Activated CD4-positive, alpha-beta T cell treated with anti-CD3 and anti-CD28 coated beads for 36 hours (primary cell): ENCODE measurements at regions not wholly inside any gene's neighbourhood (a gene's known extent, or its start where the extent isn't known, plus 50 kb on each side); places are given as distances from the start of the nearest gene placed in this dataset.

Experiments used
- ATAC-seq: fragments of 200-7000 bp; cut with Tn5 transposase; one replicate; pipeline ENCODE4 v1.10.0; 2021; ENCODE audit warnings: mild to moderate bottlenecking, moderate library complexity
- CTCF ChIA-PET: fragments of 350-600 bp; sonication (Branson Sonifier 250); formaldehyde crosslinking; loops from one replicate; lab custom pipeline; 2021; ENCODE audit warnings: antibody characterized with exemption; lab: Charles Lee
- POLR2A ChIA-PET: fragments of 350-600 bp; sonication (Branson Sonifier 250); formaldehyde crosslinking; loops from one replicate; lab custom pipeline; 2021; ENCODE audit warnings: antibody characterized with exemption, inconsistent platforms; lab: Charles Lee
- DNase-seq: peaks from one replicate; pipeline ENCODE4 v3.0.0-alpha.2; 2020
- H3K27ac Mint-ChIP-seq: one replicate; pipeline ENCODE4 v1.8.0; 2021; ENCODE audit warnings: mixed read lengths
- H3K27me3 Mint-ChIP-seq: one replicate; pipeline ENCODE4 v1.8.0; 2021; ENCODE audit warnings: mixed read lengths
- H3K36me3 Mint-ChIP-seq: one replicate; pipeline ENCODE4 v1.8.0; 2021; ENCODE audit warnings: low read depth, mixed read lengths
- H3K4me1 Mint-ChIP-seq: one replicate; pipeline ENCODE4 v1.8.0; 2021; ENCODE audit warnings: mixed read lengths
- H3K4me3 Mint-ChIP-seq: one replicate; pipeline ENCODE4 v1.8.0; 2021; ENCODE audit warnings: mild to moderate bottlenecking, moderate library complexity, mixed read lengths
- H3K9me3 Mint-ChIP-seq: one replicate; pipeline ENCODE4 v1.8.0; 2021; ENCODE audit warnings: low read depth, mixed read lengths
- intact Hi-C, 2 experiments: fragments of 100-400 bp; cut with DNase I in 1 of 2; cut with micrococcal nuclease in 1 of 2; formaldehyde crosslinking; loops; one replicate each; pipeline versions ENCODE4 v1.14.2 to v1.15.1; 2022 to 2024; cut with DNase I, micrococcal nuclease

GRCh38 chr4:27568236-27568951 is 707.8 kb downstream of the STIM2 start:
- intact Hi-C loops = no loop called here
- Mint-ChIP-seq H3K36me3 (no peaks in the 10 kb centered on the region), H3K4me3 (no peak overlapping the region), H3K4me1 (no peaks in the 10 kb centered on the region), H3K9me3 (no peaks in the 10 kb centered on the region), H3K27ac (no peak overlapping the region), H3K27me3 (no peaks in the 10 kb centered on the region)
- ATAC-seq = no peak
- POLR2A ChIA-PET = interaction anchor here (0.6 kb wide), 1 partner anchor 1131 kb away, joined by 3 read pairs; no protein-coding TSS in a partner anchor
- DNase-seq = no peak
- CTCF ChIA-PET = no interaction called here

DNA sequence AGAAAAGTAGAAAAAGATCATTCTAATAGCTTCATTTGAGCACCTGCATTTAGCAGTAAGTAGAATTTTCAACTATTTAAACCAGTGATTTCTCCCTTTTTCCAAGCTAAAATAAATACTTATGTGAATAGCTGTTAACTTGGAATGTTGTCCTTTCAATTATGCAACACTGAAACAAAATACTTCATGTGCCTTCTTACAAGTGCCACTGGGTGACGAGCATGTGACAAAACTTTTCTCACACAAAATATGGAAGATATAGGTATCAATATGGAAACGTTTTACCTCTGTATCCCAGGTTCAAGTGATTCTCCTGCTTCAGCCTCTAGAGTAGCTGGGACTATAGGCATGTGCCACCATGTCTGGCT is 708.3 kb downstream of the STIM2 start:
- H3K27ac Mint-ChIP-seq = no peak overlapping the region

DNA sequence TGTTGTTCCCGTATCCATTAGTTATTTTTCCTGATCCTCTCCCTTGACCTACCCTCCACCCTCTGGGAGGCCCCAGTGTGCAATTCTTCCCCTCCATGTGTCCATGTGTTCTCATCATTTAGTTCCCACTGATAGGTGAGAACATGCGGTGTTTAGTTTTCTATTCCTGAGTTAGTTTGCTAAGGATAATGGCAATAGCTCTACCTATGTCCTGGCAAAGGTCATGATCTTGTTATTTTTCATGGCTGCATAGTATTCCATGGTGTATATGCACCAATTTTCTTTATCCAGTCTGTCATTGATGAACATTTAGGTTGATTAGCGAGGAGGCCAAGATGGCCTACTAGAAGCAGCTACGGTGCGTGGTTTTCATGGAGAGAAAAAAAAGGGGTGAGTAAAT is 714.1 kb downstream of the STIM2 start:
- ATAC-seq = no peak
- Mint-ChIP-seq H3K27me3 (no peaks in the 10 kb centered on the region), H3K36me3 (no peaks in the 10 kb centered on the region)

More for the DNA sequence above, 708.3 kb downstream of the STIM2 start:
- Mint-ChIP-seq H3K27me3 (no peaks in the 10 kb centered on the region), H3K36me3 (no peaks in the 10 kb centered on the region), H3K4me1 (no peaks in the 10 kb centered on the region), H3K4me3 (no peak overlapping the region), H3K9me3 (no peaks in the 10 kb centered on the region)
- DNase-seq = no peak
- CTCF ChIA-PET = no interaction called here
- intact Hi-C loops = no loop called here
- no peak for ATAC-seq
- POLR2A ChIA-PET = no interaction called here

DNA sequence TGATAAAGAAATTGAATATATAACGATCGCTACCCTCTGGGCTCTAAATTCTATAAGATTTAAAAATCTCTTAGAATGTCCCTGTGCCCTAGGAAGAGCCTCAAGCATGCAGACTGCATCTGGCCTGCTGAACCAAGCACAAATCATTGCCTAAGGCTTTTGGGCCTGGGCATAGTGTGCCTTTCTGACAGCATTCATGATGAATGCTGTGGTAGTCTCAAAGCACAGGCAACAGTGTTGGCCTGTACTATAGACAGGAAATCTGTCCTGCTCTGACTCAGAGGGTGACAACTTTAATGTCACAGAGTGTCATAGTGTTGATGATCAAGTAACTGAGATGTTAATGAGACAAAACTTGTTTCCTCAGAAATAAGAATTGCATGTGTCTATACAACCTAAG is 717.3 kb downstream of the STIM2 start:
- intact Hi-C loops = no loop called here
- POLR2A ChIA-PET = no interaction called here

More for the DNA sequence above, 714.1 kb downstream of the STIM2 start:
- peaks cover 8% of the 10 kb centered on the region for H3K9me3 Mint-ChIP-seq
- POLR2A ChIA-PET = no interaction called here
- DNase-seq = no peak
- CTCF ChIA-PET = interaction anchor here (0.6 kb wide), 1 partner anchor 22 kb away, joined by 3 read pairs; no protein-coding TSS in a partner anchor
- no peaks in the 10 kb centered on the region for H3K4me1 Mint-ChIP-seq
- no peak overlapping the region for H3K4me3 Mint-ChIP-seq
- H3K27ac Mint-ChIP-seq = no peak overlapping the region
- intact Hi-C loops = no loop called here

DNA sequence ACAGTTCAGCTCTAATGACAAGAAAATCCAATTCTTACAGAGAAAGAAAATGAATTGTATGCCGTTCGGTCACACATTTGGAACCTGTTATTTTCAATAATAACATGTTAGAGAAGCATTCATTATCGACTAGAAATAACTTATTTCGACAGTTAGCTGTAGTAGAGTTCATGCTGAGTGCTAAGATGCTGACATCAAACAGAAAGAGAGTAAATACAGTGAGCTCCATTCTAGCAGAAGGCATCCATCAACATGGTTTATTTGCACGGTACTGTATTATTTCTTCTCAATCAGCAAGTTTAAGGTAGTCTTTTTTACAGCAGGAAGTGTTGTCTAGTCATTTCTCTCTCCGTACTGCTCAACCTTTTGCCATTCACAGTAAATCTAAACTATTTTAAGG is 732.1 kb downstream of the STIM2 start:
- CTCF ChIA-PET = no interaction called here
- Mint-ChIP-seq H3K4me3 (no peak overlapping the region), H3K9me3 (peaks cover 4% of the 10 kb centered on the region), H3K27me3 (no peaks in the 10 kb centered on the region), H3K27ac (no peak overlapping the region), H3K36me3 (no peaks in the 10 kb centered on the region), H3K4me1 (no peaks in the 10 kb centered on the region)
- POLR2A ChIA-PET = no interaction called here
- intact Hi-C loops = no loop called here
- no peak for DNase-seq
- no peak for ATAC-seq

More for the DNA sequence above, 717.3 kb downstream of the STIM2 start:
- H3K9me3 Mint-ChIP-seq = peaks cover 8% of the 10 kb centered on the region
- CTCF ChIA-PET = no interaction called here
- H3K4me1 Mint-ChIP-seq = no peaks in the 10 kb centered on the region
- no peak for ATAC-seq
- no peak for DNase-seq
- no peak overlapping the region for H3K27ac Mint-ChIP-seq
- no peak overlapping the region for H3K4me3 Mint-ChIP-seq
- H3K36me3 Mint-ChIP-seq = no peaks in the 10 kb centered on the region
- no peaks in the 10 kb centered on the region for H3K27me3 Mint-ChIP-seq

DNA sequence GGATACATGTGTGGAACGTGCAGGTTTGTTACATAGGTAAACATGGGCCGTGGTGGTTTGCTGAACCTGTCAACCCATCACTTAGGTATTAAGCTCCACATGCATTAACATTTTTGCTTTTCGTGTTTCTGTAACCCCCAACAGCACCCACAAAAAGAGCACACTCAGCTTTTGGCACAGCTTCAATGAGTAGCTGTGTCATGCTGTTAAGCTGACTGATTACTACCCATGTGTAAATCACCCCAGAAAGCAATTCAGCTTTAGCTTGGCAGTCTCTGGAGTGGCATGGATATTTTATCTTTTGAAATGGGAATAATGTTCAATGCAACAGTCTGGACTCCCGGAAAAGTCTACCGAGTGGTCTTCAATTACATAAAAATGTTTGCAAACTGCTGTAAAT is 734.3 kb downstream of the STIM2 start:
- H3K4me3 Mint-ChIP-seq = no peak overlapping the region
- H3K36me3 Mint-ChIP-seq = no peaks in the 10 kb centered on the region
- H3K4me1 Mint-ChIP-seq = no peaks in the 10 kb centered on the region
- H3K9me3 Mint-ChIP-seq = peaks cover 1% of the 10 kb centered on the region
- H3K27ac Mint-ChIP-seq = no peak overlapping the region
- no peak for DNase-seq
- POLR2A ChIA-PET = no interaction called here
- no peak for ATAC-seq
- H3K27me3 Mint-ChIP-seq = no peaks in the 10 kb centered on the region
- intact Hi-C loops = no loop called here
- CTCF ChIA-PET = no interaction called here

DNA sequence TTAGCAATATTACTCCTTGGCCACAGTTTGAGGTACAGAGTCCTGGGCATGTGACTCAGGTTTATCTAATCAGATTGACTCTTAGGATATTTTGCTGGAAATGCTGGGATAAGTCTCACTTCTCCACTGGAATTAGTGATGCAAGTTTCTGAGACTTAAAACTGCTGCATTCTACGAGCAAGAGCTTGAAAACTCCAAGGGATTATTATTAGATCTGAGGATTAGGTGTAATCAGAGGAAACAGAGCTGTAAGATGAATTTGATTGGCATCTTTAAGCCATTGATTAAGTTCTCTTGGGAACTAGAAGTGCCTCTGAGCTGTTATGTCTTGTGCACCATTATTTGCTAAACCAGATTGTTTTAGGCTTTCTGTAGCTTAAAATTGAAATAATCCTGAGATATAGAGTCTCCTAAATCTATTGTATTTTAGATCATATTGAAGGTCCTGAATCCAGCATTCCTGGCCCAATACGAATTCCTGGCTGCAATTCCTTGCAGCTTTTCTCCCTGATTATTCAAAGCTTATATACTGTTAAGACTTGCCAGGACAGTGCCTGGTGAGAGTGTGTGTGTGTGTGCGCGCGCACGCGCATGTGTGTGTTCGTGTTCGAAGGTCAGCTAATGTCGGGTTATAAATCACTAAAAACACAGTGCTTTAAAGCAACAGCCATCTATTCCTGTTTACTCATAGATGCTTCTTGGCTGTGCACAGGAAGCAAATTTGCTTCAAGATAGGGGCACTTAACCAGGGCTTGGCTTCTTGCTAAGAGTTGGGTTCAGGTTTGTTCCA is 735.1 kb downstream of the STIM2 start:
- no peak overlapping the region for H3K4me3 Mint-ChIP-seq
- ChIA-PET CTCF (interaction anchor here (1.1 kb wide), 1 partner anchor 21 kb away, joined by 3 read pairs; no protein-coding TSS in a partner anchor), POLR2A (no interaction called here)
- ATAC-seq (no peak), DNase-seq (no peak)
- H3K27ac Mint-ChIP-seq = no peak overlapping the region
- H3K9me3 Mint-ChIP-seq = peaks cover 1% of the 10 kb centered on the region
- no peaks in the 10 kb centered on the region for H3K36me3 Mint-ChIP-seq
- H3K4me1 Mint-ChIP-seq = no peaks in the 10 kb centered on the region
- intact Hi-C loops = no loop called here
- no peaks in the 10 kb centered on the region for H3K27me3 Mint-ChIP-seq

- DNase-seq (no peak), ATAC-seq (no peak)
- POLR2A ChIA-PET = no interaction called here
- CTCF ChIA-PET = no interaction called here
- H3K36me3 Mint-ChIP-seq = no peaks in the 10 kb centered on the region
- no peaks in the 10 kb centered on the region for H3K4me1 Mint-ChIP-seq
- H3K27me3 Mint-ChIP-seq = no peaks in the 10 kb centered on the region
- intact Hi-C loops = no loop called here
- H3K27ac Mint-ChIP-seq = no peak overlapping the region
- H3K9me3 Mint-ChIP-seq = peaks cover 2% of the 10 kb centered on the region
- no peak overlapping the region for H3K4me3 Mint-ChIP-seq
These were observed 741.5 kb downstream of the STIM2 start for GRCh38 chr4:27602172-27602571.

GRCh38 chr4:27604692-27605091 is 744.1 kb downstream of the STIM2 start:
- ChIA-PET CTCF (no interaction called here), POLR2A (no interaction called here)
- H3K27ac Mint-ChIP-seq = no peak overlapping the region
- ATAC-seq (no peak), DNase-seq (no peak)
- no peak overlapping the region for H3K4me3 Mint-ChIP-seq
- intact Hi-C loops = no loop called here
- peaks cover 2% of the 10 kb centered on the region for H3K9me3 Mint-ChIP-seq
- H3K4me1 Mint-ChIP-seq = no peaks in the 10 kb centered on the region
- H3K36me3 Mint-ChIP-seq = no peaks in the 10 kb centered on the region
- no peaks in the 10 kb centered on the region for H3K27me3 Mint-ChIP-seq

GRCh38 chr4:27616166-27616565 is 755.5 kb downstream of the STIM2 start:
- H3K9me3 Mint-ChIP-seq = peaks cover 8% of the 10 kb centered on the region
- POLR2A ChIA-PET = no interaction called here
- no peak overlapping the region for H3K4me3 Mint-ChIP-seq
- no peaks in the 10 kb centered on the region for H3K36me3 Mint-ChIP-seq
- no peak for ATAC-seq
- H3K27ac Mint-ChIP-seq = no peak overlapping the region
- DNase-seq = no peak
- intact Hi-C loops = no loop called here
- H3K27me3 Mint-ChIP-seq = no peaks in the 10 kb centered on the region
- no peaks in the 10 kb centered on the region for H3K4me1 Mint-ChIP-seq
- CTCF ChIA-PET = interaction anchor here (0.6 kb wide), 1 partner anchor 79 kb away, joined by 3 read pairs; no protein-coding TSS in a partner anchor

GRCh38 chr4:27619435-27619834 is 758.8 kb downstream of the STIM2 start:
- no peak overlapping the region for H3K4me3 Mint-ChIP-seq
- H3K9me3 Mint-ChIP-seq = peaks cover 14% of the 10 kb centered on the region
- no peak for DNase-seq
- ATAC-seq = no peak
- intact Hi-C loops = no loop called here
- no peaks in the 10 kb centered on the region for H3K27me3 Mint-ChIP-seq
- H3K36me3 Mint-ChIP-seq = no peaks in the 10 kb centered on the region
- POLR2A ChIA-PET = no interaction called here
- no peaks in the 10 kb centered on the region for H3K4me1 Mint-ChIP-seq
- H3K27ac Mint-ChIP-seq = no peak overlapping the region
- CTCF ChIA-PET = no interaction called here

DNA sequence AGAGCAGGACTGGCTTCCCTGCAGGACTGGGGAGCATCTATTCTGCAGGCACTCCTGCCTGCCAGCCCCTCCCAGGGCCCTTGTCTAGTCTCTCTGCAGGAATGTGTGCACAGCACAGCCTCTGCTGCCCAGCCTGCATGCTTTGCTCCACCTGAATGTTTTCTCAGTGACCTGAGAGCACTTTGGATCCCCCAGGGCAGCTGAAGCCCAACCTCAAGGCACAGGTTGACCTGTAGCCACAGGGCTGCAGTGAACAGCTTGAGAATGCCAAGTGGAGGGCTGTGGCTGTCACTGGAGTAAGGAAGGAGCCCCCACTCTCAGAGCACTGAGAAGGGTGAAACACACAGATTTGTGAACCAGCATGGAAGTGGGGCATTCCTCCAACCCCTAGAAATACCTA is 760.2 kb downstream of the STIM2 start:
- CTCF ChIA-PET = no interaction called here
- no peak for ATAC-seq

More for the DNA sequence above, 760.2 kb downstream of the STIM2 start:
- Mint-ChIP-seq H3K36me3 (no peaks in the 10 kb centered on the region), H3K4me1 (no peaks in the 10 kb centered on the region), H3K27me3 (no peaks in the 10 kb centered on the region), H3K27ac (no peak overlapping the region), H3K4me3 (no peak overlapping the region), H3K9me3 (peaks cover 14% of the 10 kb centered on the region)
- POLR2A ChIA-PET = no interaction called here
- intact Hi-C loops = no loop called here
- no peak for DNase-seq
